AG10803 (cell line): ENCODE measurements at regions not wholly inside any gene's neighbourhood (a gene's known extent, or its start where the extent isn't known, plus 50 kb on each side); places are given as distances from the start of the nearest gene placed in this dataset.

Experiments
- DNase-seq: peaks from one replicate; pipeline ENCODE4 v3.0.0; 2010; ENCODE audit warnings: low read depth
- H3K4me3 ChIP-seq: 2 replicates; pipeline ENCODE4 v1.5.1; 2011; ENCODE audit warnings: mild to moderate bottlenecking, low read length, control low read depth
- CTCF ChIP-seq: conservative IDR thresholded peaks from 2 replicates; pipeline ENCODE4 v1.5.1; 2011; ENCODE audit warnings: mild to moderate bottlenecking, low read length, control low read depth, inconsistent platforms

GRCh38 chr10:129353101-129353500 lies 113.9 kb upstream of the MGMT start:
- no peak for TF ChIP-seq CTCF
- no peak for DNase-seq
- H3K4me3 ChIP-seq: no peak overlapping the region

GRCh38 chr10:129360046-129360445 lies 107.0 kb upstream of the MGMT start:
- TF ChIP-seq CTCF: no peak
- H3K4me3 ChIP-seq: no peak overlapping the region
- DNase-seq: no peak

GRCh38 chr10:129361676-129362376 lies 105.2 kb upstream of the MGMT start:
- TF ChIP-seq CTCF: no peak
- H3K4me3 ChIP-seq: no peak overlapping the region
- DNase-seq: no peak

GRCh38 chr10:129364949-129365348 lies 102.1 kb upstream of the MGMT start:
- DNase-seq: no peak
- no peak overlapping the region for H3K4me3 ChIP-seq
- TF ChIP-seq CTCF: no peak

GRCh38 chr10:129365767-129366402 lies 101.2 kb upstream of the MGMT start:
- TF ChIP-seq CTCF: no peak
- no peak overlapping the region for H3K4me3 ChIP-seq
- no peak for DNase-seq

- TF ChIP-seq CTCF: no peak
- DNase-seq: no peak
Observed at GRCh38 chr10:129366450-129366849, 100.6 kb upstream of the MGMT start.

GRCh38 chr10:129369566-129369965 lies 97.5 kb upstream of the MGMT start:
- no peak overlapping the region for H3K4me3 ChIP-seq
- no peak for TF ChIP-seq CTCF
- DNase-seq: no peak

More at GRCh38 chr10:129366450-129366849, 100.6 kb upstream of the MGMT start:
- H3K4me3 ChIP-seq: no peak overlapping the region
